Erythroblast (primary cell): ENCODE measurements at regions not wholly inside any gene's neighbourhood (a gene's known extent, or its start where the extent isn't known, plus 50 kb on each side); places are given as distances from the start of the nearest gene placed in this dataset.

Experiments used
- GATA1 ChIP-seq: IDR thresholded peaks from 2 replicates; pipeline ENCODE4 v1.6.1; 2011; ENCODE audit warnings: low read depth, mild to moderate bottlenecking, control low read depth, low read length, moderate library complexity
- POLR2A ChIP-seq: IDR thresholded peaks from 2 replicates; pipeline ENCODE4 v1.6.1; 2011; ENCODE audit warnings: mild to moderate bottlenecking, low read length

- TF ChIP-seq POLR2A, result no peak
- no peak for TF ChIP-seq GATA1
These were observed 49.9 kb upstream of the MLN start for GRCh38 chr6:33853736-33854135.
